ENCODE measurements at regions not wholly inside any gene's neighbourhood (a gene's known extent, or its start where the extent isn't known, plus 50 kb on each side); places are given as distances from the start of the nearest gene placed in this dataset.
"Not testable (repeated sequence)": the region's sequence is repeated elsewhere in the genome, so short reads cannot be mapped to it uniquely, and the experiment has no call there.

DNA sequence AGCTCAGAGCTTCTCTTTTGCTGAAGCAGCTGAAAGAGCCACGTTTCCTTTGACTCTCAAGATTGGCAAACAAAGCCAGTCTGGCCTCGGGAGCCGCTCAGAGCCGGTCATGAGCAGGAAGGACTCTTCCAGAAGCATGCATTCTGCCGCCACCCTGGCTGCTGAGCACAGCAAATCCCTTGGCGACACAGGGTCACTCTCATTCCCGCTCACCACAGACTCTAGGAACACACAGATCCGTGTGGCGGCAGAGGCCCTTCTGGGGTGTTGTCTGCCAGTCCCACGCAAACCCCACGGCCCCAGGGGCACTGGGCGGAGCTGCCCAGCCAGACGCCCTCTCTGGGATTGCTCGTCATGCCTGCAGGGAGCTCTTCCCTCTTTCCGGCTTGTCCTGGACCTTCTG lies 157.0 kb downstream of the C16orf95 start:
- Histone ChIP-seq H3K27ac (ENCODE audit: low read depth, low read length, poor library complexity, severe bottlenecking) (no peak overlapping the region), H3K4me1 (ENCODE audit: insufficient read depth, low read length, poor library complexity, severe bottlenecking) (no peaks in the 10 kb centered on the region), H3K4me3 (ENCODE audit: low read depth, low read length, poor library complexity, severe bottlenecking) (no peak overlapping the region), H3K27me3 (replicated peaks; ENCODE audit: insufficient read depth, low read depth, low read length, poor library complexity) (peaks cover 4% of the 10 kb centered on the region), H3K36me3 (ENCODE audit: insufficient read depth, low read length, poor library complexity, severe bottlenecking) (no peaks in the 10 kb centered on the region), H3K9me3 (ENCODE audit: low read depth, low read length, poor library complexity, severe bottlenecking) (no peaks in the 10 kb centered on the region)
- intact Hi-C loops (cut with micrococcal nuclease; ENCODE audit: unreplicated experiment): no loop called here
- no peak for DNase-seq (ENCODE audit: low spot score)
- CTCF ChIA-PET: no interaction called here
- POLR2A ChIA-PET (ENCODE audit: low non-redundant PET): no interaction called here
- BruUV-seq (replicated peaks): no TSS peak
- TF ChIP-seq, protein P1, sequence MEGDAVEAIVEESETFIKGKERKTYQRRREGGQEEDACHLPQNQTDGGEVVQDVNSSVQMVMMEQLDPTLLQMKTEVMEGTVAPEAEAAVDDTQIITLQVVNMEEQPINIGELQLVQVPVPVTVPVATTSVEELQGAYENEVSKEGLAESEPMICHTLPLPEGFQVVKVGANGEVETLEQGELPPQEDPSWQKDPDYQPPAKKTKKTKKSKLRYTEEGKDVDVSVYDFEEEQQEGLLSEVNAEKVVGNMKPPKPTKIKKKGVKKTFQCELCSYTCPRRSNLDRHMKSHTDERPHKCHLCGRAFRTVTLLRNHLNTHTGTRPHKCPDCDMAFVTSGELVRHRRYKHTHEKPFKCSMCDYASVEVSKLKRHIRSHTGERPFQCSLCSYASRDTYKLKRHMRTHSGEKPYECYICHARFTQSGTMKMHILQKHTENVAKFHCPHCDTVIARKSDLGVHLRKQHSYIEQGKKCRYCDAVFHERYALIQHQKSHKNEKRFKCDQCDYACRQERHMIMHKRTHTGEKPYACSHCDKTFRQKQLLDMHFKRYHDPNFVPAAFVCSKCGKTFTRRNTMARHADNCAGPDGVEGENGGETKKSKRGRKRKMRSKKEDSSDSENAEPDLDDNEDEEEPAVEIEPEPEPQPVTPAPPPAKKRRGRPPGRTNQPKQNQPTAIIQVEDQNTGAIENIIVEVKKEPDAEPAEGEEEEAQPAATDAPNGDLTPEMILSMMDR (conservative IDR thresholded peaks at IDR 0.05; ENCODE audit: low read depth, low read length): no peak
- TF ChIP-seq EZH2 (IDR thresholded peaks at IDR 0.05; ENCODE audit: borderline replicate concordance, low read depth, low read length, poor library complexity, severe bottlenecking): no peak

DNA sequence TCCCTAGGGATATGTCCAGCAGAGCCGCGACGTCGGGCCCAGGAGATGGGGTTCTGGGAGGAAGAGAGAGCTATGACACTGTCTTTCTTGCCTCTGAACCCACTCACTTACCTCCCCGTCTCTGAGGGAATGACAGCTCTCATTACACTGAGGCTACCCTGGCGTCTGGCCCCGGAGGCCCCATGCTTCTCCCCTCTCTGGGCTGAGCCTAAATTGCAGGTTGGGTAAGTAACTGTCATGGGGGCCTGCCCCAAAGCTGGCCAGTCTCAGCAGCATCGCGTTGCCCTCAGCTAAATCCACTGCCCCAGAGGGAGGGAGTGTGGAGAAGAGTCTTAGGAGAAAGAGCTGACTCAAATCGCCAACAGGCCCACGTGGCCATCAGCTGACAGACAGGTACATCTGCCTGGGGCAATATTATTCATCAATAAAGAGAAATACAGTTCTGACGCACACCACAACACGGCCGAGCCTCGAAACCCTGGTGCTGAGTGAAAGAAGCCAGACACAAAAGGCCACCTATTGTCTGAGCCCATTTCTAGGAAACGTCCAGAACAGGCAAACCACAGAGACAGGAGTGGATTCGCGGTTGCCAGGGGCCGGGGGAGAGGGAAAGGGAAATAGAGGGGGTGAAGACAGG lies 156.4 kb downstream of the C16orf95 start:
- Histone ChIP-seq H3K4me1 (ENCODE audit: insufficient read depth, low read length, poor library complexity, severe bottlenecking) (no peaks in the 10 kb centered on the region), H3K36me3 (ENCODE audit: insufficient read depth, low read length, poor library complexity, severe bottlenecking) (no peaks in the 10 kb centered on the region), H3K27ac (ENCODE audit: low read depth, low read length, poor library complexity, severe bottlenecking) (no peak overlapping the region), H3K9me3 (ENCODE audit: low read depth, low read length, poor library complexity, severe bottlenecking) (no peaks in the 10 kb centered on the region), H3K27me3 (replicated peaks; ENCODE audit: insufficient read depth, low read depth, low read length, poor library complexity) (peaks cover 4% of the 10 kb centered on the region), H3K4me3 (ENCODE audit: low read depth, low read length, poor library complexity, severe bottlenecking) (no peak overlapping the region)
- DNase-seq (ENCODE audit: low spot score): no peak
- TF ChIP-seq, protein P1 (conservative IDR thresholded peaks at IDR 0.05; ENCODE audit: low read depth, low read length): no peak
- TF ChIP-seq EZH2 (IDR thresholded peaks at IDR 0.05; ENCODE audit: borderline replicate concordance, low read depth, low read length, poor library complexity, severe bottlenecking): no peak
- CTCF ChIA-PET: no interaction called here
- POLR2A ChIA-PET (ENCODE audit: low non-redundant PET): no interaction called here
- intact Hi-C loops (cut with micrococcal nuclease; ENCODE audit: unreplicated experiment): no loop called here
- BruUV-seq (replicated peaks): no TSS peak

DNA sequence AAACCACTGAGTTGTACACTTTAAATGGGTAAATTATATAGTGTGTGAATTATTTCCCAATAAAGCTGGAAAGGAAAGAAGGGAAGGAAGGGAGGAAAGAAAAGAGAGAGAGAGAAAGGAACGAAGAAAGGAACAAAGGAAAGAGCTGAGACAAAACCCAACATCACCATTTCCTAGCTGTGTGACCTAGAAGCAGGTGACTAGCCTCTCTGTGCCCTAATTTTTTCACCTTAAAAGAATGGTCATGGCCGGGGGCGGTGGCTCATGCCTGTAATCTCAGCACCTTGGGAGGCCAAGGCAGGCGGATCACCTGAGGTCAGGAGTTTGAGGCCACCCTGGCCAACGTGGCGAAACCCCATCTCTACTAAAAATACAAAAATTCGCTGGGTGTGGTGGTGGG lies 155.8 kb downstream of the C16orf95 start:
- H3K27me3 ChIP-seq (replicated peaks; ENCODE audit: insufficient read depth, low read depth, low read length, poor library complexity); H3K36me3 ChIP-seq (ENCODE audit: insufficient read depth, low read length, poor library complexity, severe bottlenecking); H3K27ac ChIP-seq (ENCODE audit: low read depth, low read length, poor library complexity, severe bottlenecking); intact Hi-C loops (cut with micrococcal nuclease; ENCODE audit: unreplicated experiment); H3K9me3 ChIP-seq (ENCODE audit: low read depth, low read length, poor library complexity, severe bottlenecking); BruUV-seq (replicated peaks); POLR2A ChIA-PET (ENCODE audit: low non-redundant PET); H3K4me3 ChIP-seq (ENCODE audit: low read depth, low read length, poor library complexity, severe bottlenecking); DNase-seq (ENCODE audit: low spot score); H3K4me1 ChIP-seq (ENCODE audit: insufficient read depth, low read length, poor library complexity, severe bottlenecking): not testable (repeated sequence)
- CTCF ChIA-PET: interaction anchor here (0.6 kb wide), 1 partner anchor 10 kb away, joined by 3 read pairs; no protein-coding TSS in a partner anchor
